Natural killer cell treated with Interleukin-12 subunit alpha and Interleukin-12 subunit beta and Interleukin-15 and Interleukin-18, amount 100 ng/mL, for 72 hours (primary cell): ENCODE measurements at regions not wholly inside any gene's neighbourhood (a gene's known extent, or its start where the extent isn't known, plus 50 kb on each side); places are given as distances from the start of the nearest gene placed in this dataset.

Experiments
- ATAC-seq, 2 donors: fragments of 150-1000 bp; cut with Tn5 transposase in 1 of 2; sonication (Bioruptor Pico), chemical (Tn5 transposase) in 1 of 2; 2 replicates each; pipeline ENCODE4 v1.10.0; 2021
- DNase-seq: peaks from one replicate; pipeline ENCODE4 v3.0.0; 2022; ENCODE audit warnings: low spot score
- H3K27ac Mint-ChIP-seq, 2 donors: 1 replicate in 1 of 2; 2 replicates in 1 of 2; pipeline ENCODE4 v1.8.0; 2022; ENCODE audit warnings: mixed read lengths in 2 of 2, mild to moderate bottlenecking in 1 of 2, moderate library complexity in 1 of 2
- H3K27me3 Mint-ChIP-seq, 2 donors: 1 replicate in 1 of 2; 2 replicates in 1 of 2; pipeline ENCODE4 v1.8.0; 2022; ENCODE audit warnings: mixed read lengths in 2 of 2
- H3K36me3 Mint-ChIP-seq: one replicate; pipeline ENCODE4 v1.8.0; 2022; ENCODE audit warnings: mixed read lengths
- H3K4me1 Mint-ChIP-seq, 2 donors: 1 replicate in 1 of 2; 2 replicates in 1 of 2; pipeline ENCODE4 v1.8.0; 2022; ENCODE audit warnings: low read depth in 2 of 2, mixed read lengths in 2 of 2, mild to moderate bottlenecking in 1 of 2
- H3K4me3 Mint-ChIP-seq: one replicate; pipeline ENCODE4 v1.8.0; 2022; ENCODE audit warnings: mixed read lengths
- H3K9me3 Mint-ChIP-seq: 2 replicates; pipeline ENCODE4 v1.8.0; 2022; ENCODE audit warnings: mixed read lengths

DNA sequence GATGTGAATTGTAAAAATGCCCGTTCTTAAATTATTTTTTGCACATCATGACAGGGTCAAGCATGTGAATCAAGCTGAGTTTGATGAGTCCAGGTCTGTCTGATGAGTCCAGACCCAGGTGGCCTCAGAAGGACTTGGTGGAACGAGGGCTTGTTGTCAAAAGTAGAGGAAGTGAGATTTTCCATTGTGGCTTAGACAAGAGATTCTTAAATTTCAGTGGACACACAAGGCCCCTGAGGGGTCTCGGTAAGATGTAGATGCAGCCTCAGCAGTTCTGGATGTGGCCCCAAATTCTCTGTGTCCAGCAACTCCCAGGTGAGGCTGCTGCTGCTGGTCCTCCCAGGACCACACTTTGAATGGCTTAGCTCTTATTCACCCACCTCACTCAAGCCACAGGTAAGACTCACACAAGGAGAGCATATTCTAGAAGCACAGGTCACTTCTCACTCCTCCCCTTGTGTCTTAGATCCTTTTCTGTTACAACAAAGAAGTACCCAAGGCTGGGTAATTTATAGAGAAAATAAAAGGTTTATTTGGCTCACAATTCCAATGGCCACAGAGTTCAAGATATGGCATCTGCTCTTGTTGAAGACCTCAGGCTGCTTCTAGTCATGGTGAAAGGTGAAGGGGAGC is 98.8 kb downstream of the GGTLC2 start:
- H3K4me3 Mint-ChIP-seq = no peak overlapping the region
- peaks cover 0 to 3% of the 10 kb centered on the region in 2 donors for H3K27me3 Mint-ChIP-seq
- ATAC-seq (no peak), DNase-seq (no peak)
- H3K4me1 Mint-ChIP-seq = peaks cover 32 to 43% of the 10 kb centered on the region in 2 donors
- H3K27ac Mint-ChIP-seq = no peak overlapping the region
- no peaks in the 10 kb centered on the region for H3K36me3 Mint-ChIP-seq
- no peaks in the 10 kb centered on the region for H3K9me3 Mint-ChIP-seq

DNA sequence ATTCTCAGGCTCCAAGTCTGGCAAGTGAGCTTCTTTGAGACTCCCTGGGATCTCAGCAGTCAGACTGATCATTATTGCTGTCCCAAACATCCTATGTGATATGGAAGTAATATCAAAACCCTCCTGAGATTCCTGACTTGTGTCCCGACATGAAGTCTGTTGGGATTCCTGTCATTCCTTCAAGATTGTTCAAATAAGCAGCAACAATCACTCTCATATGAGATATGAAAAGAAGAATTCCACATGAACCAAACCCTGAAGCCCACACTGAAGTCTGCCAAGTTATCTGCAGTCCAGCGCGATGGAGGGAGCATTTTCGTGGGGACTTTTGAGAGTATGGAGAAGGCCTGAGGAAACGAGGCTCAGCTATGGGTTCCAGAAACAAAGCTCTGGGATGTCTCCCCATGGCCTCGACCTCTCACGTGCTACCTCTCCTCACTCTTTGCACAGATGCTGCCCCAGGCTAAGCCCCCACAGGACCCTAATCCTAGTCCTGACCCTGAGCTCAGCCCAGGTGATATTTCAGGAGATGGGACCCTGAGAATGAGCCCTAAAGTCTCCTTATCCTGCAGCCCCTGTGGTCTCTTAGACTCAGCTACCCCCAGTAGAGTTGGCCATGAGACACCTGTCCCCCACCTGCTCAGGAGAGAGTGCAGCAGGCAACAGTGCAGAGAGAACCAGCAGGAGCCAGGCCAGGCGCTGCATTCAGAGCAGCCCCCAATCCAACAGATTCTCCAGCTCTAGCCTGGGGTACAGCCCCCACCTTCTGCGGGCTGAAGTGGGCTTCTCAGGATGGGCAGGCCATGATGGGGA is 100.2 kb downstream of the GGTLC2 start:
- Mint-ChIP-seq H3K27ac (no peak overlapping the region), H3K36me3 (no peaks in the 10 kb centered on the region), H3K9me3 (no peaks in the 10 kb centered on the region), H3K4me3 (no peak overlapping the region), H3K4me1 (peaks cover 38 to 46% of the 10 kb centered on the region in 2 donors), H3K27me3 (peaks cover 0 to 3% of the 10 kb centered on the region in 2 donors)
- no peak for ATAC-seq
- DNase-seq = no peak

DNA sequence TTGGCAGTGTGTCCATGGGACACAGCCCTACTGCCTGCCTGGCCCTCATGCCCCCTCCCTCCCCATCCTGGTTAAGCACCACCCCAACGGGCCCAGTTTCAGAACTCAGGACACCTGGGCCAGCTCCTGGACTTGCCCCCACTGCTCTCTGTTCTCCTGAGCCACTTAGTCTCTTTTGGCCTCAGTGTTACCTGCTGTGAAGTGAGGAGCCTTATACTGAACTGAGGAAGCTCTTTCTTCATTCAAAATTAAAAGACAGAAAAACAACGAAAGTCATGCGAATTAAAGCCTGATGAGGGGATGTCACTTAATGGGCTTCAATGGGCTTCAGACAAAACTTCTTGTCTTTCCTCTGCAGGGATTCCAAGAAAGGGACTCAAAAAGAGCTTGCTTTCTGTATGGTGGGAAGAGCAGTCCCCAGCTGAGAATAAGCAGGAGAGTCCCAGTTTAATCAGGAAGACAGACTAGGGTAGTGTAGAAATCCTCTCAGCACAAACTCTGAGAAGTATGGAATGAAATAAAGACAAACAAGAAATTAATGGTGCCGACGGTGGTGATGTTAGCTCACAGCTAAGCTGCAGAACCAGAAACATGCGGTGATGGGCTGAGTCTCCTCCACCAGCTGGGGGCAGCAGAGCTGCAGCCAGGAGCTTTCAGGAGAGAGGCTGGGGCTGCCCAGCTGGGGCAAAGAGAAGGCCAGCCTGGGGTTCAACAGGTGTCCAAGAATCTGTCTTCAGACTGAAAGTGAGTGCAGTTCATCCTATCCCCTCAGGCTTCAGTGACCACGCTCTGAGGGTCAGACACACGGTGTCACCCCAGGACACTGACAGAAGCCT is 101.0 kb downstream of the GGTLC2 start:
- Mint-ChIP-seq H3K27me3 (peaks cover 0 to 3% of the 10 kb centered on the region in 2 donors), H3K4me1 (peaks cover 41 to 42% of the 10 kb centered on the region in 2 donors), H3K4me3 (no peak overlapping the region), H3K36me3 (no peaks in the 10 kb centered on the region), H3K27ac (no peak overlapping the region), H3K9me3 (no peaks in the 10 kb centered on the region)
- ATAC-seq (peak; percentile 69 to 73), DNase-seq (no peak)

DNA sequence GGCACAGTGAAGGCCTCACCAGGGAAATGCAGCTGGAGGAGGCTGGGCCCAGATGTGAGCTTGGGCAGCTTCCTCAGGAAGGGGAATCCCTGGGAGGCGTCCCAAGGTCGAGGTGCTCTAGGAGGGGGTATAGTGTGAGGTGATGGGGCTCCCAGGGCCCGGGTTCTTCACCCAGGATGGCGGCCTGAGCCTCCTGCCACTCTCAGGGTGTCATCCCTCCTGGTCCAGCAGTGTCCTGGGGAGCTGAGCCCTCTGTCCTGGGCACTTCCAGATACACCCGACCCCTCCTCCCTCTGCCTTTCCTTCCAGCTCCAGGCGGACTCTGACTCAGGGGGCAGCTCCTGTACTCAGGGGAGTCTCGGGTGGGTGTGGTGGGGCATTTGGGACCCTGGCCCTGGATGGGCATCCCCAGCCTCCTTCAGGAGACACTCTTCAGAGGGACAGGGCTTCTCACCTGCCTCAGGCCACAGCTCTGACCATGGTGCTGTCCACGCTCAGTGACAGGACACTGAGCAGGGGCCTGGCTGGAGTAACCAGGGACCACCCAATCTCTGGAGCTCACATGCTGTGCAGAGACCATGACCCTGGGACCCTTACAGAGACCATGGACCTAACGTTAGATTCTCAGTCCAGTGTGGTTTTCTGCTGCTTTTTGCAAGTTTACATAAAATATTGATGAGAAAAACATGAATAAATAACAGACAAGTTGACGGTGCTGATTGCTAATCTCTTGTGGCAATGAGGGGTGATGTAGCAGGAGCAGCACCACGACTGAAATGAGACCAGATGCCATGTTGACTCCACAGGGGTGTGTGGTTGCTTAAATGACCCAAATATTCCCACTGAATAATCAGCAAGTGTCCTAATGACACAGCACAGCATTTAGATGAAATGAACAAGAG is 101.9 kb downstream of the GGTLC2 start:
- Mint-ChIP-seq H3K4me3 (peak overlapping the region; percentile 3), H3K9me3 (no peaks in the 10 kb centered on the region), H3K27me3 (no peaks in the 10 kb centered on the region), H3K4me1 (peaks cover 41 to 42% of the 10 kb centered on the region in 2 donors), H3K27ac (peak overlapping the region in 1 of 2 donors; percentile 47), H3K36me3 (no peaks in the 10 kb centered on the region)
- DNase-seq = no peak
- ATAC-seq = no peak

DNA sequence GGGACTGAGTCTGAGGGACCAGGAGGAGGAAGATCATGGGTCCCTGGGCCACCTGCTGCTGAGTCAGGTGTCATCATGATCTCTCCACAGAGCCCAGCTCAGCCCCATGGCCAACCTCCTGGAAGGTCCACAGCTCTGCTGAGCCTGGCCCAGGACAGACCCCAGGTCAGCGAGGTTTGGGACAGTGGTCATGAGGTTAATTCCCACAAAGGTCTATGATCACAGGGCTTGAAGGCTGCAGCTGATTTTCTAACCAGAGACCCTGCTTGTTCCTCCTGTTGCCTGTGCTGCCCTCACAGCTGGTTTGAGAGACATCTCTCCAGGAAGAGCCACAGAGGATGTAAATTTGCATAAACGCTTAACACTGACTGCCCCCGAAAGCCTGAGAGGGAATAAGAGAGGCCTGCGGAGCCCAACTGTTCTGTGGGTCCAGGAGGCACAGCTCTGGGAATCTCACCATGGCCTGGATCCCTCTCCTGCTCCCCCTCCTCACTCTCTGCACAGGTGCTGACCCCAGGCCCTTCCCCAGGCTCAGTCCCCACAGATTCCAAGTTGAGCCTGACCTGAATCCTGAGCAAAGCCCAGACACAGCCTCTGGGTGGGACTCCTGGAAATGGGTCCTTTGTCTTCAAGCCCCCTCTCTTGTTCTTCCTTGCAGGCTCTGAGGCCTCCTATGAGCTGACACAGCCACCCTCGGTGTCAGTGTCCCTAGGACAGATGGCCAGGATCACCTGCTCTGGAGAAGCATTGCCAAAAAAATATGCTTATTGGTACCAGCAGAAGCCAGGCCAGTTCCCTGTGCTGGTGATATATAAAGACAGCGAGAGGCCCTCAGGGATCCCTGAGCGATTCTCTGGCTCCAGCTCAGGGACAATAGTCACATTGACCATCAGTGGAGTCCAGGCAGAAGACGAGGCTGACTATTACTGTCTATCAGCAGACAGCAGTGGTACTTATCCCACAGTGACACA is 102.8 kb downstream of the GGTLC2 start:
- peaks cover 38 to 39% of the 10 kb centered on the region in 2 donors for H3K4me1 Mint-ChIP-seq
- peak; percentile 77 to 84 for ATAC-seq
- no peaks in the 10 kb centered on the region for H3K27me3 Mint-ChIP-seq
- no peaks in the 10 kb centered on the region for H3K36me3 Mint-ChIP-seq
- no peak for DNase-seq
- no peaks in the 10 kb centered on the region for H3K9me3 Mint-ChIP-seq
- peak overlapping the region; percentile 42 for H3K4me3 Mint-ChIP-seq
- peak overlapping the region in 1 of 2 donors; percentile 47 for H3K27ac Mint-ChIP-seq

DNA sequence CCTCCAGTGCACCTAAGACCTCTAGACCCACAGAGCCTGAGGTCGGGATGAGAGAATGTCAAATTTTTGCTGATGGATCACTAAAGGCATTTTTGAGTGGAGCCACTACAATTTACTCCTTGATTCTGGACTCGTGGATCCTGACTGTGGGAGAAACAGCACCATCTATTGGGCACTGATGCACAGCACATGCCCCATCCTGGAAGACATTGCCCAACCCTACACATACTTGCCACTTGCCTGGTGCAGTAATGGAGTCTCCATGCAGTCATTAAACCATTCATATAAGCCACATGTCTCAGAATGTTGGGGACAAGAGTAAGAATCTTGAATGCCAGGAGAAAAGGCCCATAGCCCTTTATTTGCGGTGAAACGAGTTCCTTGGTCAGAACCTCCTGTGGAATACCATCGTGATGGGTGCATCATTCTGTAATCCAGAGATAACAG is 103.9 kb downstream of the GGTLC2 start:
- ATAC-seq (peak; percentile 62 to 80), DNase-seq (no peak)
- no peaks in the 10 kb centered on the region for H3K27me3 Mint-ChIP-seq
- peak overlapping the region; percentile 47 to 61 for H3K27ac Mint-ChIP-seq
- peak overlapping the region; percentile 40 for H3K4me3 Mint-ChIP-seq
- H3K9me3 Mint-ChIP-seq = no peaks in the 10 kb centered on the region
- no peaks in the 10 kb centered on the region for H3K36me3 Mint-ChIP-seq
- H3K4me1 Mint-ChIP-seq = peaks cover 27 to 38% of the 10 kb centered on the region in 2 donors

DNA sequence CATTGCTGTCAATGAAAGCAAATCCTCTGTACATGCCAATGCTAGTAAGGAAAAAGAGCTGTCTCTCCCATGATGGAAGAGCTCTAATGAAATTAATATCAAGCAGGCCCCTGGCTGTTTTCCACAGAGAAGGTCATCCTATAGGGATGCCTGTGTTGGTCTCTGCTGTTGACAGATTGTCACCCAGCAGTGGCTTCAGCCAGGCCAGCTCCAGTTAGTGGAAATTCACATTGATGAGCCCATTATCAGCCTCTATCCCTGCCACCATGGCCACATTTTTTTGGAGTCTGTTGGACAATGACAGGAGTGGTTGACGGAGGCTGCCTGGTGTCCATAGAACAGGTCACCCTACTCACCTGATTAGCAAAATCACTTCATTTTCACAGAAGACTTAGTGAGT is 104.3 kb downstream of the GGTLC2 start:
- no peaks in the 10 kb centered on the region for H3K9me3 Mint-ChIP-seq
- no peak overlapping the region for H3K4me3 Mint-ChIP-seq
- no peaks in the 10 kb centered on the region for H3K27me3 Mint-ChIP-seq
- DNase-seq = no peak
- H3K27ac Mint-ChIP-seq = peak overlapping the region in 1 of 2 donors; percentile 70
- H3K36me3 Mint-ChIP-seq = no peaks in the 10 kb centered on the region
- peaks cover 27 to 40% of the 10 kb centered on the region in 2 donors for H3K4me1 Mint-ChIP-seq
- no peak for ATAC-seq

DNA sequence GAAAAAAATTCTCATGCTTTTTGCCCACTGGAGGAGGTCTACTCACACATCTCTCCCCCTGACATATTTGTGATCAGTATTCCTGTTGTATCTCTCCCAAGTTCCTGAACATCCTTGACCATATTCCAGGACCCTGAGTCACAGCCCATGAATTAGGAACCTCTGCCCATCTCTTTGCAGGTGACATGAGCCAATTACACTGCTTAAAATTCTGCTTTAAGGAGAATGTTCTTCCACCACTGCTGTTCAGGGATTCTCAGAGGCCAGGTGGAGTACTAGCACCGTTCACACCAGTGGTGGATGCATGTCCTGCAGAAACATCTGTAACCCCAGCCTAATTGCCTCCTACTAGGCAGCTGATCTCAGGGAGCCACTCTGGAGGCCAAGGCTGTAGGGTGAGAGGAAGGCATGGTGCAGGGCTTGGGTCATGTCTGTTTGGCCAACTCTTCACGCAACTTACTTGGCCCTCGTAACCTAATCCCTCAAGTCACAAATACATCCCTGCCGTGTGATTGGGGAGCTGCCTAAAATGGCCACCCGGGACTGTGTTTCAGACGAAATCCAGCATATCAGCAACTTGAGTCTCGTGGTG is 104.8 kb downstream of the GGTLC2 start:
- no peak overlapping the region for H3K4me3 Mint-ChIP-seq
- no peaks in the 10 kb centered on the region for H3K9me3 Mint-ChIP-seq
- H3K36me3 Mint-ChIP-seq = no peaks in the 10 kb centered on the region
- no peaks in the 10 kb centered on the region for H3K27me3 Mint-ChIP-seq
- ATAC-seq = no peak
- DNase-seq = no peak
- H3K4me1 Mint-ChIP-seq = peaks cover 32 to 45% of the 10 kb centered on the region in 2 donors
- H3K27ac Mint-ChIP-seq = peak overlapping the region in 1 of 2 donors; percentile 70

DNA sequence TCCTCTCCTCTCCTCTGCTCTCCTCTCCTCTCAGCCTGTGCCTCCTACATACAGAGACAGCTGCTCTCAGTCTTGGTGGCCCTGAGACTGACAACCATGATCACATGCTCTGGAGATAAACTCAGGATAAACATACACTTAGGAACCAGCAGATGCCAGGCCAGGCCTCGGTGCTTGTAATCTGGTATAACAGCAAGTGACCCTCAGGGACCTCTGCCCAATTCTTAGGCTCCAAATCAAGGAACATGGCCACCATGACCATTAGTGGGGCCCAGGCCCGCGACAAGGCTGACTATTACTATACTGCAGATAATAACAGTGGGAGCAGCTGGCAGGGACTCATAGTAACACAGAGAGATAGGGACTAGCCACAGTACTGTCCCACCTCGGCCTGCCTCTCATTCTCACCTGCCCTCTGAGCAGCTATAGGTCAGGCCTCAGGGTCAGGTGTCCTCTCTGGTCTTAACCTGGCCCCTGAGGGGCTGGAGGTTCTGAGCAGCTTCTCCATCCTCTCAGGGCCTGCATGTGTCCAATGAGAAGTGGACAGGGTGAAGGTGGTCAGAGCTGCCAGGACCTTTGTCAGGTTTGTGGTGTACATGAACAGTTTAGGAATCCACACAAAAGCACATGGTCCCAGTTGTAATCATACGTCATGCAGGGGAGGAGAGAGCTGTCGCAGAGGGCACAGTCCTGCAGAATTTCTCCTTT is 106.1 kb downstream of the GGTLC2 start:
- H3K27me3 Mint-ChIP-seq = no peaks in the 10 kb centered on the region
- peak overlapping the region in 1 of 2 donors; percentile 70 for H3K27ac Mint-ChIP-seq
- peaks cover 36 to 47% of the 10 kb centered on the region in 2 donors for H3K4me1 Mint-ChIP-seq
- H3K4me3 Mint-ChIP-seq = no peak overlapping the region
- no peak for ATAC-seq
- no peak for DNase-seq
- H3K36me3 Mint-ChIP-seq = no peaks in the 10 kb centered on the region
- H3K9me3 Mint-ChIP-seq = no peaks in the 10 kb centered on the region

DNA sequence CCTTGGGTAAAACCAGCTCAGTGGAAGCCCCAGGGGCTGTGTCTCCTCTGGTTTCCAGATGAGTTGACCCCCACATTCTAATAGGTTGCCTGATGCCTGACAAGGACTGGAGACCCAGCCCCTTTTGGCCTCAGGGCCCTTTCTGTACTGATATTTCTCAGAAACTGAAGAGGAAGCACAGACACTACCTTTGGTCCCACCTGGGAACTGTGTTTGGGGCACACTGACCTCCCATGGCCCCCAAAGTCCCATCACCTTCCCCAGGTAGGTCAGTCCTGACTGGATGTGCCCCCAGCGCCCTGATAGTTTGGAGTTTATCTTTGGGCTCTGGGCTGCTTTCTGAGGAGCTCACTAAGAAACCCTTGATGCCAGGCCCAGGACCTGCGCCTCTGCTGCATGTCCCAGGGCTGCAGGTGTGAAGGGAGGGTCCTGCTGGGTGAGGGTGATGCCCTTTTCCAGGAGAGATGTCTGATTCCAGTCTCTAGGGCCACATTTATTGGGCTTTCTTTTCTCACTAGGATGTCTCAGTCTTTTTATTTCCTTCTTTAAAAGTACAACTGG is 106.7 kb downstream of the GGTLC2 start:
- Mint-ChIP-seq H3K4me1 (peaks cover 39 to 50% of the 10 kb centered on the region in 2 donors), H3K9me3 (no peaks in the 10 kb centered on the region), H3K27ac (no peak overlapping the region), H3K4me3 (no peak overlapping the region), H3K36me3 (no peaks in the 10 kb centered on the region), H3K27me3 (no peaks in the 10 kb centered on the region)
- ATAC-seq (no peak), DNase-seq (no peak)

DNA sequence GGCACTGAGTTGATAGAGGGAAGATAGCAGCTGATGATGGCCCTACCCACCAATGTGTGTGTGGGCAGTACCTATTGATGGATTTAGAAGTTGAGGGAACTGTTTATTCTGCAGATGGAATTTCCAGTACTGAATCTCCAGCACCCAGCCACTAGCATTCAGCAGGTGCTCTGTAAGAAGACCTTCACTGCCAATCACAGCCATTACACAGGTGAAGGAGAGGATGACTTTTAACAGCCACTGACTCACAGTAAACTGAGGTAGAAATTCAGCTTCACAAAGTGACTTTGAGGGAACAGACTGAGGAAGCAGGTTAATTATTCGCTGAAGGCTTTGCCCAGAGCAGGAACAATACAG is 107.8 kb downstream of the GGTLC2 start:
- H3K36me3 Mint-ChIP-seq = no peaks in the 10 kb centered on the region
- DNase-seq = no peak
- H3K4me3 Mint-ChIP-seq = no peak overlapping the region
- H3K9me3 Mint-ChIP-seq = no peaks in the 10 kb centered on the region
- H3K27ac Mint-ChIP-seq = no peak overlapping the region
- no peak for ATAC-seq
- peaks cover 41 to 51% of the 10 kb centered on the region in 2 donors for H3K4me1 Mint-ChIP-seq
- no peaks in the 10 kb centered on the region for H3K27me3 Mint-ChIP-seq
